Fibroblast of lung (primary cell): ENCODE measurements at regions not wholly inside any gene's neighbourhood (a gene's known extent, or its start where the extent isn't known, plus 50 kb on each side); places are given as distances from the start of the nearest gene placed in this dataset.
A peak's percentile ranks its signal among the peaks of the same experiment; 100 is the strongest.

Experiments
- DNase-seq, 2 donors: peaks; one replicate each; pipeline versions ENCODE4 v3.0.0 to v3.0.0-alpha.2; 2010; ENCODE audit warnings: low read depth in 2 of 2
- H2AFZ ChIP-seq: 2 replicates; pipeline ENCODE4 v1.5.1; 2012; ENCODE audit warnings: low read length, control low read depth, inconsistent platforms
- H3K27ac ChIP-seq: 2 replicates; pipeline ENCODE4 v1.5.1; 2011; ENCODE audit warnings: low read length, control low read depth; ENCODE audit not compliant: insufficient read depth
- H3K27me3 ChIP-seq: 2 replicates; pipeline ENCODE4 v1.5.1; 2011; ENCODE audit warnings: mild to moderate bottlenecking, low read length; ENCODE audit not compliant: control insufficient read depth, insufficient read depth
- H3K36me3 ChIP-seq: 2 replicates; pipeline ENCODE4 v1.5.1; 2011; ENCODE audit warnings: low read length; ENCODE audit not compliant: control insufficient read depth, insufficient read depth
- H3K4me1 ChIP-seq: 2 replicates; pipeline ENCODE4 v1.5.1; 2011; ENCODE audit warnings: low read length; ENCODE audit not compliant: control insufficient read depth, insufficient read depth; ENCODE audit errors: extremely low read depth
- H3K4me2 ChIP-seq: 2 replicates; pipeline ENCODE4 v1.5.1; 2011; ENCODE audit warnings: low read length, control low read depth; ENCODE audit not compliant: insufficient read depth; ENCODE audit errors: extremely low read depth
- H3K4me3 ChIP-seq, 4 experiments: fragments of 200-600 bp in 1 of 4; sonication (generic) in 1 of 4; replicated peaks in 1 of 4; 2 replicates each; pipeline ENCODE4 v1.5.1; 2011 to 2016; ENCODE audit warnings: low read length in 4 of 4, low read depth in 3 of 4, mild to moderate bottlenecking in 3 of 4, control low read depth in 2 of 4, inconsistent platforms in 1 of 4, mixed read lengths in 1 of 4; ENCODE audit not compliant: insufficient read depth in 1 of 4; ENCODE audit errors: control extremely low read depth in 1 of 4
- H3K79me2 ChIP-seq: 2 replicates; pipeline ENCODE4 v1.5.1; 2012; ENCODE audit warnings: mild to moderate bottlenecking, low read length, inconsistent platforms; ENCODE audit not compliant: control insufficient read depth, insufficient read depth
- H3K9ac ChIP-seq: 2 replicates; pipeline ENCODE4 v1.5.1; 2011; ENCODE audit warnings: mild to moderate bottlenecking, low read length, control low read depth; ENCODE audit not compliant: insufficient read depth
- H3K9me3 ChIP-seq: 2 replicates; pipeline ENCODE4 v1.5.1; 2012; ENCODE audit warnings: low read depth, low read length; ENCODE audit not compliant: control insufficient read depth, insufficient read depth
- H4K20me1 ChIP-seq: 2 replicates; pipeline ENCODE4 v1.5.1; 2011; ENCODE audit warnings: low read length; ENCODE audit not compliant: control insufficient read depth, insufficient read depth; ENCODE audit errors: extremely low read depth
- CTCF ChIP-seq, 2 donors: IDR thresholded peaks in 1 of 2; conservative IDR thresholded peaks in 1 of 2; 1 replicate in 1 of 2; 2 replicates in 1 of 2; pipeline ENCODE4 v1.5.1; 2011 to 2012; ENCODE audit warnings: low read length in 2 of 2, control low read depth in 1 of 2, inconsistent platforms in 1 of 2, low read depth in 1 of 2, mild to moderate bottlenecking in 1 of 2
- EZH2 ChIP-seq: IDR thresholded peaks from 2 replicates; pipeline ENCODE4 v1.5.1; 2012; ENCODE audit warnings: low read length, control low read depth, mild to moderate bottlenecking; ENCODE audit errors: missing control alignments

- no peak overlapping the region for H3K9ac ChIP-seq
Measured at GRCh38 chr12:58491306-58491705, 429.0 kb downstream of the LRIG3 start.

DNA sequence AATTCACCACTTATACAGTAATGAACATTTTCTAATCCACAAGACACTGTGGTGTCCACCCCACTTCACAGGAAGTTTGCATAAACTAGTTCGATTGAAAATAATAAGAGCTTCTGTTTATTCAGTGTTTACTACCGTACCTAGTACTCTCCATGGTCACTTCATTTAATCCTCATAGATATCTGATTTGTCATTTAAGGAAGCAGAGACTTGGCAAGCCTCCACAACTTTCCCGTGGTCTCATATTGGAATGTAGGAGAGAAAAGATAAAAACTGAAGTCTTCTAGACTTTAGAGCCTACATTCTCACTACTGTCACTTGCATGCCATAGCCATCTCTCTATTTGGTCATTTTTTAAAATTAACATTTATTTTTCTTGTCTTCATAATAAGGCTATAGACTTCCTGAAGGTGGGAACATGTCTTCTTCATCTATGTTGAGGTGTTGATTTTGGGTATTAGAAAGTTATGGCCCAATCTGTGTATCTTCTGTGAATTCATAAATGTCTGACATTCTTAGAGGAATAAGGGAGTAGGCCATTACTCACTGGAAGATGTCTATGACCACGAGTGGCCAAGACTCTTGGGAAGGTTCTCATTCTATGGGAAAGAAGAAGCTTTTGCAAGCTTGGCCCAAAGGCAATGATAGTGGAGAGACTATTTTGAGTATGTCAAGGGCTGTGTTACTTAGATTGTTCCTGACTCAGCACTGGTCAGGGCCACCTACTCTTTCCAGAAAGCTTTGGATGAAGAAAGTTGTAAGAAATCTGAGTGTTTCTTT lies 423.7 kb downstream of the LRIG3 start:
- Histone ChIP-seq H3K27ac (no peak overlapping the region), H3K9ac (no peak overlapping the region), H2AFZ (no peak overlapping the region), H3K9me3 (no peaks in the 10 kb centered on the region), H3K36me3 (no peaks in the 10 kb centered on the region), H3K4me3 (no peak overlapping the region), H3K79me2 (no peaks in the 10 kb centered on the region), H4K20me1 (no peaks in the 10 kb centered on the region), H3K4me2 (no peak overlapping the region), H3K4me1 (no peaks in the 10 kb centered on the region), H3K27me3 (no peaks in the 10 kb centered on the region)
- DNase-seq = peak in 1 of 2 donors; percentile 51
- TF ChIP-seq EZH2 = no peak
- no peak for TF ChIP-seq CTCF (conservative IDR thresholded peaks at IDR 0.05 in 1 of 2, IDR thresholded peaks at IDR 0.05 in 1 of 2; ENCODE audit: low read depth in 1 of 2, low read length in 2 of 2)

More at GRCh38 chr12:58491306-58491705, 429.0 kb downstream of the LRIG3 start:
- Histone ChIP-seq H2AFZ (no peak overlapping the region), H3K4me2 (no peak overlapping the region), H3K36me3 (no peaks in the 10 kb centered on the region), H3K27me3 (no peaks in the 10 kb centered on the region), H3K79me2 (no peaks in the 10 kb centered on the region), H3K4me3 (no peak overlapping the region), H3K9me3 (no peaks in the 10 kb centered on the region), H4K20me1 (no peaks in the 10 kb centered on the region), H3K4me1 (peaks cover 2% of the 10 kb centered on the region), H3K27ac (no peak overlapping the region)
- no peak for TF ChIP-seq CTCF (conservative IDR thresholded peaks at IDR 0.05 in 1 of 2, IDR thresholded peaks at IDR 0.05 in 1 of 2; ENCODE audit: low read depth in 1 of 2, low read length in 2 of 2)
- TF ChIP-seq EZH2 = no peak
- DNase-seq = peak; percentile 90 to 92

DNA sequence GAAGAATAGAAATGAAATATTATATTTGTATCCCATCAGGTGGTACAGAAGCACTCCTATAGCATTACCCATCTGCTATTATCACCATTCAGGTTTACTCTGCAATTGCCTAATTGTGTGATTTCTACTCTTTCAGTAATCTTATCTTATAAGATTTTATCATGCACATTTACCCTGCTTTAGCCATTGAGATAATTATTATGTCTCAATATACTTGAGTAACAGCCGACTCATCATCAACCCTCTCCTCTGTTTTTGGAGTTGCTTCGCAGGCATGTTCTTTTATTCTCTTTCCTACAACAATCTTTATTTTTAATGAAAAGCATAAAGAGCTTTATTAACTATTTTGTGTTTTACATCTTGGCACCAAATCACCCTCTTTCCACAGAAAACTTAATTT lies 419.9 kb downstream of the LRIG3 start:
- H3K9ac ChIP-seq = no peak overlapping the region
- no peaks in the 10 kb centered on the region for H3K9me3 ChIP-seq
- DNase-seq = no peak
- no peaks in the 10 kb centered on the region for H3K36me3 ChIP-seq
- TF ChIP-seq EZH2 (no peak), CTCF (conservative IDR thresholded peaks at IDR 0.05 in 1 of 2, IDR thresholded peaks at IDR 0.05 in 1 of 2; ENCODE audit: low read depth in 1 of 2, low read length in 2 of 2) (no peak)
- H3K4me2 ChIP-seq = no peak overlapping the region
- no peak overlapping the region for H2AFZ ChIP-seq
- peaks cover 15% of the 10 kb centered on the region for H3K4me1 ChIP-seq
- H4K20me1 ChIP-seq = no peaks in the 10 kb centered on the region
- H3K27ac ChIP-seq = no peak overlapping the region
- no peak overlapping the region for H3K4me3 ChIP-seq
- H3K27me3 ChIP-seq = no peaks in the 10 kb centered on the region
- H3K79me2 ChIP-seq = no peaks in the 10 kb centered on the region
